ENCODE measurements at regions not wholly inside any gene's neighbourhood (a gene's known extent, or its start where the extent isn't known, plus 50 kb on each side); places are given as distances from the start of the nearest gene placed in this dataset.

DNA sequence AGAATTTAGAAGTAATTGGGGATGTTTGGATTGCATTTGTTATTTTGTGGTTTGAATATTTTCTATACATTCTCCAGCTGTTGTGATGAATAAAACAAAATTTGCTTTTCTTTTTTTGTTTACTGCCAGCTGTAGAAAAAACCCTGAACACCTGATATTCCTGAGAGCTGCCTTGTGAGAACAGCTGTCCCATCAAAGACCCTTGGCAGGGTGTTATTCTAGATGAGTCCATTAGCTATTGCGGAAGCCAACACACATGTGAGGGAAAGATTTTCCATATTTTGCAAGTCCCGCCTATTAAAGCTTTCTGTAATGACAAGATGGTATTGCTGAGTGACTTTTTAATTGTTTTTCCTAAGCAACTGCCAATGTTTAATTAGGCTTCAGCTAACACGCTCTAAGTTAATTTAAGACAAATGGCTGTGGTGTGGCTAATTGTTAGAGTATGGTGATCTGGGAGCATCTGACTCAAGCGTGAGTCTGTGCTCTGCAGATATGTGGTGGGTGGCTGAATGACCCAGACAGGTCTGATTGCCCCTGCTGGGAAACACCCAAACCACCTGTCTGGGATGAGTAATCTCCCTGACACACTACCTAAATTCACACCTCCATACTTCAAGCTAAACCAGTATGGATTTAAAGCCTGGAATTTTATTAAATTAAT lies 86.5 kb upstream of the PRLR start:
- intact Hi-C loops (cut with DNase I): no loop called here
- WGBS: 84% methylated on average over 4 of the region's 4 CpGs
- no peaks in the 10 kb centered on the region for H3K4me1 ChIP-seq (replicated peaks)
- no peak for DNase-seq (ENCODE audit: low spot score)
- no peaks in the 10 kb centered on the region for H3K27me3 ChIP-seq (replicated peaks; ENCODE audit: insufficient read depth)
- no peak for TF ChIP-seq POLR2A (IDR thresholded peaks at IDR 0.05)
- no peak for TF ChIP-seq POLR2AphosphoS5 (IDR thresholded peaks at IDR 0.05)
- no peak for TF ChIP-seq CTCF (IDR thresholded peaks at IDR 0.05)
- no peaks in the 10 kb centered on the region for H3K36me3 ChIP-seq
- no peaks in the 10 kb centered on the region for H3K9me3 ChIP-seq
- H3K27ac ChIP-seq: no peak overlapping the region
- no peak overlapping the region for H3K4me3 ChIP-seq

DNA sequence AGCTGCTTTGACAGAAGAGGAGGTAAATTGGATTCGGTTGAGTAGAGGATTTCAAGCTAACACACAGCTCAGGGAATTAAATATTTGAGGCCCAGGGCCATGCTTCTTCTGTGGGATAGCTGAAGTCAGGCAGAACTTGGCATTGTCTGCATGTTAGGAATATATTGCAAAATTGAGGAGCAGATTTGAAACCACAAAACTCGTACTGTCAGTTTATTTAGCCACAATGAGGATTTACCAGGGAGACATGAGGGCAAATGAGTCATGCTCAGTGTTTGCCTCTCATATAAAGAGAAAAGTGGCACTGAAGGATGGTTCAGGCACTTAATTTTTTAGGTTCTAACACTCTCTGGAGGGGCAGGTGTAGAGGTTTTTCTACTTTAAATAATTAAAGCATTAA lies 83.0 kb upstream of the PRLR start:
- DNase-seq (ENCODE audit: low spot score): no peak
- Histone ChIP-seq H3K27me3 (replicated peaks; ENCODE audit: insufficient read depth) (no peaks in the 10 kb centered on the region), H3K36me3 (no peaks in the 10 kb centered on the region), H3K4me1 (replicated peaks) (no peaks in the 10 kb centered on the region), H3K4me3 (no peak overlapping the region), H3K27ac (no peak overlapping the region), H3K9me3 (no peaks in the 10 kb centered on the region)
- TF ChIP-seq CTCF (IDR thresholded peaks at IDR 0.05) (no peak), POLR2A (IDR thresholded peaks at IDR 0.05) (no peak), POLR2AphosphoS5 (IDR thresholded peaks at IDR 0.05) (no peak)
- intact Hi-C loops (cut with DNase I): no loop called here
- WGBS: 22% methylated on average over 2 of the region's 2 CpGs

DNA sequence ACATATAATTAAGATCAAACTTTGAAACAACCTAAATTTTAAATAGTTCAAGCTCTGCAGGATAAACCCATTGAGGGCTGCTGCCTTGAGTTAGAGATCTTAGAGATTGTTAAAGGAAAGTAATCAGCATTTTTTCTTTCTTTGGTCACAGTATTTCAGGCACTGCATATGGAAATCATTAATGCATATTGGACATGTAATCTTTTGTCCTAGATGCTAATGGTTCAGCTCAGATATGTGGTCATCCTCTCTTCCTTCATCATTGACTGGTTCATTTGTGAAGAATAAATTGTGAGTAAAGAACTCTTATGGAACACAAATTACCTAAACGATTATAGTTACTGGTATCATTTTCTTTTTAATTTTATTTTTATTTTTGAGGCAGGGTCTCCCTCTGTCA lies 82.0 kb upstream of the PRLR start:
- DNase-seq (ENCODE audit: low spot score): no peak
- H3K9me3 ChIP-seq: no peaks in the 10 kb centered on the region
- no peak overlapping the region for H3K4me3 ChIP-seq
- no peaks in the 10 kb centered on the region for H3K36me3 ChIP-seq
- no peaks in the 10 kb centered on the region for H3K27me3 ChIP-seq (replicated peaks; ENCODE audit: insufficient read depth)
- 95% methylated on average over 1 of the region's 1 CpG for WGBS
- no peaks in the 10 kb centered on the region for H3K4me1 ChIP-seq (replicated peaks)
- TF ChIP-seq POLR2A (IDR thresholded peaks at IDR 0.05) (no peak), POLR2AphosphoS5 (IDR thresholded peaks at IDR 0.05) (no peak), CTCF (IDR thresholded peaks at IDR 0.05) (no peak)
- intact Hi-C loops (cut with DNase I): no loop called here
- H3K27ac ChIP-seq: no peak overlapping the region

DNA sequence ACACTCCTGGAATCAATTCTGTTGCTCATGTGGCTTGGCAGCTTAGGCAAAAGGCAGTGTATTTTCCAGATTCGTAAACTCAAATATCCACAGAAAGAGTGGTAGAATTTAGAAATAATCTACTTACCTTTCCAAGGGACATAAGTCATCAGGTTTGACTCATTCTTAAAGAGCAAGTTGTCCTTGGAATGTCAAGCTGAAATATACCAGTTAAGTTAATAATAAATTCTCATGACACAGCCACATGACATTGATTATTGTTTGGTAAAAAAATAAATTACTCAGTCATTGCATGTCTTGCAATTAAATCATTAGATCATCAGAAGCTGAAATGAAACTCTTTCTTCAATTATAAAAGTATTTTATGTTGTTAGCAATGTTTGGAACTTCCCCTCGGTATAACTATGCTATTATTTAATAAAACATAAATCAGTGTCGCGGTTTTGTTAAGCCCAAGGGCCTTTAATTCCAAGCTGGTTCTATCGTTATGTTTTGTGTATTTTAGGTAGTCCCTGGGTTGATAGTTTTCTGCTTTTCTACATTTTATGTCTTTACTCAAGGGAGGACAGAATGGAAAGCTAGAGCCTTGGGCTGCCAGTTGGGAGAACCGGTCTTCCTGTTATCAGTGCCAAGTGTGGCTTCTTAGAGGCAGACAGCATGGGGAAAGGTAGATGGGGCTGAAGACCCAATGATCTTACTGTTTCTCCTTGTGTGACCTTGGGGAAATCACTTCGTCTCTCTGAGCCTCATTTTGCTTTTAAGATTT lies 79.3 kb upstream of the PRLR start:
- no peak for DNase-seq (ENCODE audit: low spot score)
- Histone ChIP-seq H3K4me1 (replicated peaks) (no peaks in the 10 kb centered on the region), H3K9me3 (no peaks in the 10 kb centered on the region), H3K36me3 (no peaks in the 10 kb centered on the region), H3K4me3 (no peak overlapping the region), H3K27ac (no peak overlapping the region), H3K27me3 (replicated peaks; ENCODE audit: insufficient read depth) (no peaks in the 10 kb centered on the region)
- WGBS: 53% methylated on average over 7 of the region's 7 CpGs
- TF ChIP-seq POLR2AphosphoS5 (IDR thresholded peaks at IDR 0.05) (no peak), CTCF (IDR thresholded peaks at IDR 0.05) (no peak), POLR2A (IDR thresholded peaks at IDR 0.05) (no peak)
- intact Hi-C loops (cut with DNase I): no loop called here

GRCh38 chr5:35308421-35308820 lies 78.1 kb upstream of the PRLR start:
- Histone ChIP-seq H3K4me1 (replicated peaks) (no peaks in the 10 kb centered on the region), H3K27ac (no peak overlapping the region), H3K4me3 (no peak overlapping the region), H3K36me3 (no peaks in the 10 kb centered on the region), H3K27me3 (replicated peaks; ENCODE audit: insufficient read depth) (no peaks in the 10 kb centered on the region), H3K9me3 (no peaks in the 10 kb centered on the region)
- 13% methylated on average over 2 of the region's 2 CpGs for WGBS
- intact Hi-C loops (cut with DNase I): no loop called here
- TF ChIP-seq POLR2A (IDR thresholded peaks at IDR 0.05): no peak
- no peak for TF ChIP-seq CTCF (IDR thresholded peaks at IDR 0.05)
- no peak for TF ChIP-seq POLR2AphosphoS5 (IDR thresholded peaks at IDR 0.05)
- no peak for DNase-seq (ENCODE audit: low spot score)
